HG02973 (cell line): ENCODE measurements at regions not wholly inside any gene's neighbourhood (a gene's known extent, or its start where the extent isn't known, plus 50 kb on each side); places are given as distances from the start of the nearest gene placed in this dataset.
"Not testable (repeated sequence)": the region's sequence is repeated elsewhere in the genome, so short reads cannot be mapped to it uniquely, and the experiment has no call there.

Source experiments
- ATAC-seq: cut with Tn5 transposase; IDR thresholded peaks from one replicate; pipeline ENCODE4 v1.9.1; 2021; ENCODE audit warnings: moderate library complexity; ENCODE audit not compliant: unreplicated experiment

GRCh38 chr1:95734560-95734959 is 500.6 kb downstream of the RWDD3 start:
- no peak for ATAC-seq

GRCh38 chr1:95742591-95743089 is 508.6 kb downstream of the RWDD3 start:
- no peak for ATAC-seq

DNA sequence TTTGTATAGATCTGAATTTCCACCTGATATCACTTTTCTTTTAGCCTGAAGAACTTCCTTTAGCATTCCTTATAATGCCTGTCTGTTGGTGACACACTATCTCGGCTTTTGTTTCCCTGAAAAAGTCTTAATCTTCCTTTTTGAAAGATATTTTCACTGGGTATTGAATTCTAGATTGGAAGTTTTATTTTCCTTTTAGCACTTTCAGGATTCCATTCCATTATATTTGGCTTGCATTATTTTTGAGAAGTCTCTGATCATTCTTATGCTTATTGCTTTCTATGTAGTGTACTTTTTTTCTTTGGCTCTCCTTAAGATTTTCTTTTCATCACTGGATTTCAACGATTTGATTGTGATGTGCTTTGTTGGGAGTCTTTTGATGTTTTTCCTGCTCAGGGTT is 510.7 kb downstream of the RWDD3 start:
- no peak for ATAC-seq

DNA sequence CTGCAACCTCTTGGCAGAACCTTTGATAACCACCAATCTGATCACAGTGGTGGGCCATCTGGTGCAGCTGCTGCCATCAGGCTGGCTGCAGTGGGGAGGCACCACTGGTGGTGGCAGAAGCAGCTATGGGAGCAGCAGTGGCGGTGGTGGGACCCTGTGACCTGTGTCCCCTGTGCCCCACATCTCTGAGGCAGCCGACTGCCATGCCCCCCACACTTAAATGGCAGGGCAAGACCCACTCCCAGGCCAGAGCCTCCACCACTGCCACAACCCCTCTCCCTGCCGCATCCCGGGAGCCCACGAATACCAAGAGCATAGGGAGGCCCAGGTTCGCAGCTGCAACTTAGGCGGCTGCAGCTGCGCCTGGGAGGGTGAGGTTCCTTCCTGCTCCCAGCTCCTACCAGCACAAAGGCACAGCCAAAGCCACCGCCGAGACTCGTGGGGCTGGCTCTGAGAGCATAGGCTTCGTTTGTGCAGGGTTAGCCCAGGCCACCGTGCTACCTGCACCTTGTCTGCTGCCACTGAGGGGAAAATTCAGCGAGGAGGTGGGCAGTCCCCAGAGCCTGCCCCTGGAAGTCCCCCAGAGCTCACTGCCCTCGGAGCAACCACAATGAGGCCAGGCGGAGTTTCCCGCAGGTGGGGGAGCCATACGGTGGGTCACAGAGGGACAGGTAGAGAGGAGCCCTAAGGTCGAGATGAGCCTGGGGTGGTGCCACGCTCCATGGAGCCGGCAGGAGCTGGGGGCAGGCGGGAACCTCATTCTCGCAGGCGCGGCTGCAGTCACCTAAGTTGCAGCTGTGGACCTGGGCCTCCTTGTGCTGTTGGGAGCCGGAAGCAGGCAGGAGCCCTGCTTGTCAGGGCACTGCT is 518.7 kb downstream of the RWDD3 start:
- no peak for ATAC-seq

DNA sequence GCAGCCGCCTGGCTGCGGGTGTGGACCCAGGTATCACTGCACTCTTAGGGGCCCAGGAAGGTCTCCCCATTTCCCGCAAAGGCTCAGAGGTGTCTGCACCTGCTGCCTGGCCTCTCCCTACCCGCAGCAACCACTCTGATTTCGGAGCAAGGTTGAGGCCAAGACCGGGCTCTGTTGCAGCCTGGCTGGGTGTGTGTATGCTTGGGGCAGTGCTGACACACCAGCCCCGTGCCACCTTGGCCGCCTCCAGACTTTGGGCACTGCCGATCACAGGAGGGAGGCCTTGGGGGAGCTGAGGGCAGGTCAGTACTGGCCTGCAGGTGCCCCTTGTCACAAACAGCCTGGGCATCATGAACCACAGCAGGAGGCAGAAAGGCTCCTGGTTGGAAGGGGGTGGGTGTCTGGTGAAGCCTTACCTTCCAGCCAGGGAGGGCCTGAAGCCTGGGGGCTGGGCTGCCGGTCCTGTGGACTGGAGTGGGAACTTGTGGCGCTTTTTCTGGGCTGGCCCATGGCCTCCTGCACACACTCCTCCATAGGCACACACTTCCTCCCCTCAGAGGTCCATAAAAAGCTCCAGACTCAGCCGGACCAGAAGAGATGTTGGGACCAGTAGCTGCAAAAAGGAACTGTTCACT is 519.5 kb downstream of the RWDD3 start:
- no peak for ATAC-seq

GRCh38 chr1:95754412-95754811 is 520.4 kb downstream of the RWDD3 start:
- ATAC-seq, result no peak

- ATAC-seq, result no peak
Observed at GRCh38 chr1:95766036-95766435, 532.0 kb downstream of the RWDD3 start.

- ATAC-seq, result no peak
Observed at GRCh38 chr1:95770581-95770980, 536.6 kb downstream of the RWDD3 start.

- no peak for ATAC-seq
Observed at GRCh38 chr1:95778217-95778616, 544.2 kb downstream of the RWDD3 start.

DNA sequence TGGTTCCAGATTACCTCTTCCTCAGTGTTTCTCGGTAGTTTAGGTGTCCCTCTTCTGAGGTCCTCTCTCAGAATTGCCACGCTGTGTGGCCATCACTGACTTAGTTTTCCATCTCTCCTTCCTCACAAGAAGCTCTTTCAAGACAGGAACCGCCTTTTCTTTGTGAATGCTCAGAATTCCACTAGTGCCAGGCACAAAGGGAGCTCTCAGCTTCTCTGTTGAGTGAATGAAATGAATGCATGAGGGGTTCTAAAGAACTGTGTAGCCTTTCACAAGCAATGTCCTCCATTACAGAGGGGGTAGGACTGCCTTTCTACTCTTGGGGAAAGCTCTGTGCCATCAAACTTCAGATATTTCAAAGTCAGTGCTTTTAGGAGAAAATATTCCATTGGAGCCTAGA is 546.8 kb downstream of the RWDD3 start:
- ATAC-seq, result no peak

- ATAC-seq, result no peak
Observed at GRCh38 chr1:95790136-95790535, 556.1 kb downstream of the RWDD3 start.

GRCh38 chr1:95793893-95794292 is 559.9 kb downstream of the RWDD3 start:
- ATAC-seq, result no peak

- ATAC-seq, result not testable (repeated sequence)
Observed at GRCh38 chr1:95797761-95798160, 563.8 kb downstream of the RWDD3 start.

GRCh38 chr1:95806171-95806570 is 572.2 kb downstream of the RWDD3 start:
- ATAC-seq, result no peak

DNA sequence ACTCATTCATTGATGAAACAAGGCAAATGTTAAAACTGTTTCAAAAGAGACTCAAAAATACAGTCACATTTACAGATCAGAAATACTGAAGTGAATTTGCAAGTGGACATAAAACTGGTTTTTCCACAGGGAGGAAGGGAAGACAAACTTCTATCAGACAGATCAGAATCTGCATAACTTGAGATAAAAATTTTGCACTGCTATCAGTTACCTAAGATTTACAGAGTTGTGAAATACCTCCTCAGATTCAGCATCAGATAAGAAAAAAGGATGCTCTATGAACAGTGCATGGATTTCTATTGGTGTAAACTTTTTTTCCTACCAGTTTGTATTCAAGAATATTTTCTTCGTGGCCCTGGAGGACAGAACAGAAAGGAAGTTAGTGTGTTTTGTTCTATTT is 575.4 kb downstream of the RWDD3 start:
- no peak for ATAC-seq

- no peak for ATAC-seq
Observed at GRCh38 chr1:95815511-95815910, 581.5 kb downstream of the RWDD3 start.

GRCh38 chr1:95829556-95829955 is 595.5 kb downstream of the RWDD3 start:
- no peak for ATAC-seq

DNA sequence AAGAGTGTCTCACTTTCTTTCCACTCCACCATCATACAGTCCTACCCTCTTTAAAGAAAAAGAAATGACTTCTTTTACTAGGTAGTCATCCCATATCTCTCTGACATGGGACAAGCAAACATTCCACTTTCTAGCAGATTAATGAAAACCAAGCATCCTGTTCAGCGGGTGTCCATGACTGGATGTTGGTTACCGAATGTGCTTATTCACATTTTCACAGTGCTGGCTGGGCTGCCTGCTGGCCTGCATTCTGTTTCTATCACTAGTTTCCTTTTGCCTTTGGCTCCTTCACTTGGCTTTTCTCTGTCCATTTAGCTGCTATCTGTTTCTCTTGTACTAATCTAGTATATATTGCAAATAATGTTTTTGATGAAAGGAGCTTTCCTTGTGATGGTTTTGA is 598.4 kb downstream of the RWDD3 start:
- ATAC-seq, result no peak

DNA sequence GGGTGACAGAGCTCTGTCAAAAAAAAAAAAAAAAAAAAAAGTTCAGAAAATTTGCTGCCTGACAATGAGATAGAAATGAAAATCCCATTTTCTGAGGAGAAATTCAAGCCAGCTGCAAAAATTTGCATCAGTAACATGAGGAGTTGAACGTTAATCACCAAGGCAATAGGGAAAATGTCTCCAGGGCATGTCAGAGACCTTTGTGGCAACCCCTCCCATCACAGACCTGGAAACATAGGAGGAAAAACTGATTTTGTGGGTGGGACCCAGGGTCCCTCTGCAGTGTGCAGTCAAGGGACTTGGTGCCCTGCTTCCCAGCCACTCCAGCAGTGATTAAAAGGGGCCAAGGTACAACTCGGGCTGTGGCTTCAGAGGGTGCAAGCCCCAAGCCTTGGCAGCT is 615.4 kb downstream of the RWDD3 start:
- no peak for ATAC-seq

DNA sequence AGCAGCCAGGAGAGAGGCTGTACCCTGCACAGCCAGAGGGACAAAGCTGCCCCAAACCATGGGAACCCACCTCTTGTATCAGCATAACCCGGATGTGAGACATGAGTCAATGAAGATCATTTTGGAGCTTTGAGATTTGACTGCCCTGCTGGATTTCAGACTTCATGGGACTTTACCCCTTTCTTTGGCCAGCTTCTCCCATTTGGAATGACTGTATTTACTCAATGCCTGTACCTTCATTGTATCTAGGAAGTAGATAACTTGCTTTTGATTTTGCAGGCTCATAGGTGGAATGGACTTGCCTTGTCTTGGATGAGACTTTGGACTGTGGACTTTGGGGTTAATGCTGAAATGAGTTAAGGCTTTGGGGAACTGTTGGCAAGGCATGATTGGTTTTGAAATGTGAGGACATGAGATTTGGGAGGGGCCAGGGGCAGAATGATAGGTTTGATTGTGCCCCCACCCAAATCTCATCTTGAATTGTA is 616.2 kb downstream of the RWDD3 start:
- ATAC-seq, result no peak

DNA sequence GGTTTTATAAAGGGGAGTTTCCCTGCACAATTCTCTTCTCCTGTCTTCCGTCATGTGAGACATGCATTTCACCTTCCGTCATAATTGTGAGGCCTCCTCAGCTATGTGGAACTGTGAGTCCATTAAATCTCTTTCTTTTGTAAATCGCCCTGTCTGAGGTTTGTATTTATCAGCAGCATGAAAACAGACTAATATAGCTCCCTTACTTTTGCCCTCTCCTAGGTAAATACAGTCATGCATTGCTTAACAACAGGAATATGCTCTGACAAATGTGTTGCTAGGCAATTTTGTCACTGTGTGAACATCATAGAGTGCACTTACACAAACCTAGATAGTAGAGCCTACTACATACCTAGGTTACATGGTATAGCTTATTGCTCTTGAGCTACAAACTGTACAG is 616.8 kb downstream of the RWDD3 start:
- no peak for ATAC-seq

GRCh38 chr1:95852483-95853070 is 618.6 kb downstream of the RWDD3 start:
- ATAC-seq, result no peak
